HCT116 (cell line): ENCODE measurements at regions not wholly inside any gene's neighbourhood (a gene's known extent, or its start where the extent isn't known, plus 50 kb on each side); places are given as distances from the start of the nearest gene placed in this dataset.

Experiments used
- ATF3 ChIP-seq: IDR thresholded peaks from 2 replicates; pipeline ENCODE4 v1.6.1; 2012
- CEBPB ChIP-seq: IDR thresholded peaks from 2 replicates; pipeline ENCODE4 v1.6.1; 2012; ENCODE audit warnings: low read depth
- CTCF ChIP-seq, 3 experiments: fragments of 200-600 bp in 1 of 3; sonication (generic) in 1 of 3; IDR thresholded peaks in 2 of 3; conservative IDR thresholded peaks in 1 of 3; 2 replicates each; pipeline ENCODE4 v1.5.1; 2012 to 2017; ENCODE audit warnings: low read depth in 2 of 3, low read length in 2 of 3, antibody characterized with exemption in 1 of 3, borderline replicate concordance in 1 of 3, control low read depth in 1 of 3, mild to moderate bottlenecking in 1 of 3, mixed read lengths in 1 of 3, mixed run types in 1 of 3, moderate library complexity in 1 of 3; ENCODE audit not compliant: insufficient read depth in 1 of 3
- EZH2 ChIP-seq: fragments of 200-600 bp; sonication (generic); IDR thresholded peaks from 2 replicates; pipeline ENCODE4 v1.6.1; 2017; ENCODE audit warnings: antibody characterized with exemption, mixed run types
- EZH2phosphoT487 ChIP-seq: fragments of 200-600 bp; IDR thresholded peaks from 2 replicates; pipeline ENCODE4 v1.6.1; 2018; ENCODE audit warnings: antibody characterized with exemption, borderline replicate concordance
- JUND ChIP-seq: IDR thresholded peaks from 2 replicates; pipeline ENCODE4 v1.6.1; 2012
- MAX ChIP-seq: IDR thresholded peaks from 2 replicates; pipeline ENCODE4 v1.6.1; 2012
- POLR2A ChIP-seq: IDR thresholded peaks from 2 replicates; pipeline ENCODE4 v1.7.0; 2011; ENCODE audit warnings: borderline replicate concordance; ENCODE audit not compliant: insufficient read depth, insufficient read length; ENCODE audit errors: extremely low read depth
- RAD21 ChIP-seq: IDR thresholded peaks from 2 replicates; pipeline ENCODE4 v1.6.1; 2012; ENCODE audit warnings: low read depth, mild to moderate bottlenecking
- REST ChIP-seq: IDR thresholded peaks from 2 replicates; pipeline ENCODE4 v1.6.1; 2012; ENCODE audit warnings: low read depth
- YY1 ChIP-seq: IDR thresholded peaks from 2 replicates; pipeline ENCODE4 v1.6.1; 2011; ENCODE audit warnings: low read length, low read depth, moderate library complexity, mild to moderate bottlenecking; ENCODE audit not compliant: insufficient replicate concordance; ENCODE audit errors: extremely low read depth
- ZNF274 ChIP-seq: fragments of 200-500 bp; sonication (Bioruptor generic); IDR thresholded peaks from 2 replicates; pipeline ENCODE4 v1.6.1; 2014; ENCODE audit warnings: mild to moderate bottlenecking, low read depth, low read length, inconsistent platforms

- no peak for TF ChIP-seq CEBPB
- no peak for TF ChIP-seq YY1
- no peak for TF ChIP-seq EZH2
- no peak for TF ChIP-seq CTCF (IDR thresholded peaks at IDR 0.05 in 2 of 3, conservative IDR thresholded peaks at IDR 0.05 in 1 of 3; ENCODE audit: borderline replicate concordance in 1 of 3, insufficient read depth in 1 of 3, low read depth in 2 of 3, low read length in 2 of 3)
- TF ChIP-seq RAD21, result no peak
- no peak for TF ChIP-seq ATF3
- TF ChIP-seq ZNF274, result no peak
- no peak for TF ChIP-seq EZH2phosphoT487
- TF ChIP-seq JUND, result no peak
- TF ChIP-seq MAX, result no peak
- no peak for TF ChIP-seq POLR2A
- no peak for TF ChIP-seq REST
Observed at GRCh38 chr11:127332896-127333295, 332.3 kb upstream of the KIRREL3 start.
